ENCODE measurements at regions not wholly inside any gene's neighbourhood (a gene's known extent, or its start where the extent isn't known, plus 50 kb on each side); places are given as distances from the start of the nearest gene placed in this dataset.

DNA sequence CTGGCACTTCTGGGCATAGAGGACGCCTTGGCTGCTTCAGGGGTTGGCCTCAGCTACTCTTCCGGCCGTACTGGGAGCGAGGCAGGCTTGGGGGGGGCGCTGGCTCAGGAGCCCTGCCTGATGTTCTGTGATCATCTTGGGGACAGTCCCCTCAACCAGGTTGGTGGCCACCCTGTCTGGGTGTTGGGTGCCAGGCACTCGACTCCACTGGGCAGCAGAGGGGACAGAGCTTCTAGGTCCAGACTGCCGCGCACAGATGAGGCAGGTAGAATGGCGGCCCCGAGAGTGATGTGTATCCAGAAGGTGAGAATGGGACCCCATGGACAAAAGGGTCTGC is 84.9 kb downstream of the ASB1 start:
- TF ChIP-seq CTCF (IDR thresholded peaks at IDR 0.05; ENCODE audit: low read depth, low read length) (no peak), EZH2phosphoT487 (IDR thresholded peaks at IDR 0.05; ENCODE audit: low read depth) (no peak)
